GM08714 (cell line): ENCODE measurements at regions not wholly inside any gene's neighbourhood (a gene's known extent, or its start where the extent isn't known, plus 50 kb on each side); places are given as distances from the start of the nearest gene placed in this dataset.

Experiments
- H3K4me3 ChIP-seq: fragments of 200-500 bp; sonication (Bioruptor generic); 2 replicates; pipeline ENCODE4 v1.5.1; 2014; ENCODE audit warnings: mild to moderate bottlenecking, low read length, inconsistent platforms
- ZNF274 ChIP-seq: IDR thresholded peaks from 2 replicates; pipeline ENCODE4 v1.6.1; 2012; ENCODE audit warnings: mild to moderate bottlenecking, low read depth, low read length

GRCh38 chr3:72287956-72288355 lies 503.0 kb upstream of the PROK2 start:
- no peak overlapping the region for H3K4me3 ChIP-seq
- TF ChIP-seq ZNF274: no peak

GRCh38 chr3:72285502-72285901 lies 500.6 kb upstream of the PROK2 start:
- TF ChIP-seq ZNF274: no peak
- no peak overlapping the region for H3K4me3 ChIP-seq

- H3K4me3 ChIP-seq: no peak overlapping the region
- TF ChIP-seq ZNF274: no peak
These were observed 499.5 kb upstream of the PROK2 start for GRCh38 chr3:72284471-72284870.

- TF ChIP-seq ZNF274: no peak
- no peak overlapping the region for H3K4me3 ChIP-seq
These were observed 498.0 kb upstream of the PROK2 start for GRCh38 chr3:72282918-72283317.

GRCh38 chr3:72281551-72281950 lies 496.6 kb upstream of the PROK2 start:
- TF ChIP-seq ZNF274: no peak
- H3K4me3 ChIP-seq: no peak overlapping the region

- H3K4me3 ChIP-seq: no peak overlapping the region
- no peak for TF ChIP-seq ZNF274
These were observed 495.9 kb upstream of the PROK2 start for GRCh38 chr3:72280876-72281275.

- TF ChIP-seq ZNF274: no peak
- H3K4me3 ChIP-seq: no peak overlapping the region
These were observed 494.7 kb upstream of the PROK2 start for GRCh38 chr3:72279631-72280041.

- TF ChIP-seq ZNF274: no peak
- H3K4me3 ChIP-seq: no peak overlapping the region
These were observed 494.2 kb upstream of the PROK2 start for GRCh38 chr3:72279068-72279604.

- TF ChIP-seq ZNF274: no peak
- H3K4me3 ChIP-seq: no peak overlapping the region
These were observed 493.6 kb upstream of the PROK2 start for GRCh38 chr3:72278349-72279067.

- TF ChIP-seq ZNF274: no peak
- no peak overlapping the region for H3K4me3 ChIP-seq
These were observed 492.8 kb upstream of the PROK2 start for GRCh38 chr3:72277710-72278109.

GRCh38 chr3:72276806-72277205 lies 491.9 kb upstream of the PROK2 start:
- no peak for TF ChIP-seq ZNF274
- no peak overlapping the region for H3K4me3 ChIP-seq

GRCh38 chr3:72275331-72275751 lies 490.4 kb upstream of the PROK2 start:
- no peak for TF ChIP-seq ZNF274
- no peak overlapping the region for H3K4me3 ChIP-seq

- TF ChIP-seq ZNF274: no peak
- H3K4me3 ChIP-seq: no peak overlapping the region
These were observed 489.8 kb upstream of the PROK2 start for GRCh38 chr3:72274493-72275330.

- TF ChIP-seq ZNF274: no peak
- H3K4me3 ChIP-seq: no peak overlapping the region
These were observed 488.7 kb upstream of the PROK2 start for GRCh38 chr3:72273615-72274014.

- TF ChIP-seq ZNF274: no peak
These were observed 487.4 kb upstream of the PROK2 start for GRCh38 chr3:72272356-72272755.

More at GRCh38 chr3:72272356-72272755, 487.4 kb upstream of the PROK2 start:
- no peak overlapping the region for H3K4me3 ChIP-seq
